GM23338 (cell line): ENCODE measurements at regions not wholly inside any gene's neighbourhood (a gene's known extent, or its start where the extent isn't known, plus 50 kb on each side); places are given as distances from the start of the nearest gene placed in this dataset.

Experiments used
- ATAC-seq: fragments of 200-7000 bp; cut with Tn5 transposase; 3 replicates; pipeline ENCODE4 v1.9.1; 2020
- DNase-seq: peaks from one replicate; pipeline ENCODE4 v3.0.0-alpha.2; 2015; ENCODE audit warnings: low spot score
- H2AFZ ChIP-seq: fragments of 200-600 bp; sonication (generic); 2 replicates; pipeline ENCODE4 v1.8.0; 2016; ENCODE audit warnings: antibody characterized with exemption, mild to moderate bottlenecking, moderate library complexity
- H3F3A ChIP-seq: fragments of 200-600 bp; sonication (generic); replicated peaks from 2 replicates; pipeline ENCODE4 v1.8.0; 2017; ENCODE audit warnings: antibody characterized with exemption, mixed run types, low read depth
- H3K27ac ChIP-seq: fragments of 200-600 bp; sonication (generic); 2 replicates; pipeline ENCODE4 v1.6.1; 2016; ENCODE audit warnings: low read depth
- H3K27me3 ChIP-seq: fragments of 200-600 bp; sonication (generic); 2 replicates; pipeline ENCODE4 v1.8.0; 2016; ENCODE audit warnings: mild to moderate bottlenecking, mixed run types, moderate library complexity; ENCODE audit not compliant: insufficient read depth
- H3K36me3 ChIP-seq: fragments of 200-600 bp; sonication (generic); 2 replicates; pipeline ENCODE4 v1.8.0; 2016; ENCODE audit warnings: mild to moderate bottlenecking; ENCODE audit not compliant: insufficient read depth
- H3K4me1 ChIP-seq: fragments of 200-600 bp; sonication (generic); 2 replicates; pipeline ENCODE4 v1.8.0; 2016; ENCODE audit warnings: mild to moderate bottlenecking, moderate library complexity; ENCODE audit not compliant: insufficient read depth
- H3K4me2 ChIP-seq: fragments of 200-600 bp; sonication (generic); 2 replicates; pipeline ENCODE4 v1.7.1; 2017; ENCODE audit warnings: mixed run types
- H3K4me3 ChIP-seq: fragments of 200-600 bp; sonication (generic); 2 replicates; pipeline ENCODE4 v1.6.1; 2016; ENCODE audit warnings: mixed run types
- H3K79me2 ChIP-seq: fragments of 200-600 bp; sonication (generic); replicated peaks from 2 replicates; pipeline ENCODE4 v1.8.0; 2017; ENCODE audit warnings: mild to moderate bottlenecking; ENCODE audit not compliant: insufficient read depth
- H3K9me2 ChIP-seq: fragments of 200-600 bp; sonication (generic); 2 replicates; pipeline ENCODE4 v1.8.0; 2017; ENCODE audit not compliant: insufficient read depth
- H4K20me1 ChIP-seq: fragments of 200-600 bp; sonication (generic); replicated peaks from 2 replicates; pipeline ENCODE4 v1.8.0; 2017; ENCODE audit warnings: mild to moderate bottlenecking; ENCODE audit not compliant: insufficient read depth
- H3K27ac Mint-ChIP-seq: 2 replicates; pipeline ENCODE4 v1.8.0; 2020; ENCODE audit warnings: inconsistent platforms, mild to moderate bottlenecking, moderate library complexity, mixed read lengths
- H3K27me3 Mint-ChIP-seq: 3 replicates; pipeline ENCODE4 v1.8.0; 2022; ENCODE audit warnings: low read depth, mild to moderate bottlenecking, moderate library complexity, mixed read lengths, inconsistent platforms; ENCODE audit not compliant: insufficient read depth, poor library complexity
- H3K36me3 Mint-ChIP-seq: 3 replicates; pipeline ENCODE4 v1.8.0; 2021; ENCODE audit warnings: low read depth, mild to moderate bottlenecking, inconsistent platforms, moderate library complexity, mixed read lengths
- H3K4me1 Mint-ChIP-seq: 3 replicates; pipeline ENCODE4 v1.8.0; 2020; ENCODE audit warnings: mild to moderate bottlenecking, inconsistent platforms, mixed read lengths
- H3K4me3 Mint-ChIP-seq: 3 replicates; pipeline ENCODE4 v1.8.0; 2021; ENCODE audit warnings: moderate library complexity, mild to moderate bottlenecking, inconsistent platforms, mixed read lengths
- H3K9me3 Mint-ChIP-seq: 3 replicates; pipeline ENCODE4 v1.8.0; 2020; ENCODE audit warnings: moderate library complexity, mild to moderate bottlenecking, inconsistent platforms, mixed read lengths
- CREB1 ChIP-seq: fragments of 250-450 bp; sonication (Bioruptor Pico); IDR thresholded peaks from 2 replicates; pipeline ENCODE4 v1.5.0; 2020; ENCODE audit warnings: low read depth, mild to moderate bottlenecking, moderate library complexity
- CTCF ChIP-seq, 2 experiments: fragments of 200-600 bp in 1 of 2; sonication (generic) in 1 of 2; conservative IDR thresholded peaks; 2 replicates each; pipeline versions ENCODE4 v1.5.1 to v1.6.1; 2016 to 2017; ENCODE audit warnings: antibody characterized with exemption in 2 of 2, low read depth in 2 of 2, mild to moderate bottlenecking in 2 of 2, moderate library complexity in 1 of 2
- ETS1 ChIP-seq: IDR thresholded peaks from 2 replicates; pipeline ENCODE4 v1.6.1; 2016; ENCODE audit warnings: antibody characterized with exemption
- EZH2 ChIP-seq: fragments of 200-600 bp; sonication (generic); IDR thresholded peaks from one replicate; pipeline ENCODE4 v1.8.0; 2017; ENCODE audit warnings: antibody characterized with exemption, mild to moderate bottlenecking, low read depth; ENCODE audit not compliant: unreplicated experiment
- EZH2phosphoT487 ChIP-seq: fragments of 200-600 bp; sonication (generic); IDR thresholded peaks from one replicate; pipeline ENCODE4 v1.8.1; 2018; ENCODE audit warnings: antibody characterized with exemption; ENCODE audit not compliant: unreplicated experiment
- JUNB ChIP-seq: IDR thresholded peaks from one replicate; pipeline ENCODE4 v1.6.1; 2016; ENCODE audit warnings: antibody characterized with exemption; ENCODE audit not compliant: unreplicated experiment
- NANOG ChIP-seq: IDR thresholded peaks from 2 replicates; pipeline ENCODE4 v1.6.1; 2016; ENCODE audit warnings: antibody characterized with exemption, borderline replicate concordance
- POLR2AphosphoS5 ChIP-seq: IDR thresholded peaks from 2 replicates; pipeline ENCODE4 v1.6.1; 2016; ENCODE audit warnings: antibody characterized with exemption, low read depth
- REST ChIP-seq: IDR thresholded peaks from one replicate; pipeline ENCODE4 v1.6.1; 2018; ENCODE audit warnings: antibody characterized with exemption; ENCODE audit not compliant: unreplicated experiment
- STAT1 ChIP-seq: IDR thresholded peaks from one replicate; pipeline ENCODE4 v1.6.1; 2016; ENCODE audit warnings: antibody characterized with exemption; ENCODE audit not compliant: unreplicated experiment
- ZNF114 ChIP-seq: fragments of 250-450 bp; sonication (Bioruptor Pico); IDR thresholded peaks from 2 replicates; pipeline ENCODE4 v1.5.0; 2020; ENCODE audit warnings: mild to moderate bottlenecking, moderate library complexity
- ZNF331 ChIP-seq: fragments of 250-450 bp; sonication (Bioruptor Pico); IDR thresholded peaks from 2 replicates; pipeline ENCODE4 v1.5.0; 2020; ENCODE audit warnings: low read depth, mild to moderate bottlenecking, moderate library complexity
- ZNF462 ChIP-seq: fragments of 250-450 bp; sonication (Bioruptor Pico); IDR thresholded peaks from 2 replicates; pipeline ENCODE4 v1.5.0; 2020; ENCODE audit warnings: mild to moderate bottlenecking, moderate library complexity

- Mint-ChIP-seq H3K4me1 (no peaks in the 10 kb centered on the region), H3K36me3 (no peaks in the 10 kb centered on the region), H3K9me3 (no peaks in the 10 kb centered on the region), H3K4me3 (no peak overlapping the region), H3K27me3 (no peaks in the 10 kb centered on the region), H3K27ac (no peak overlapping the region)
- Histone ChIP-seq H3K4me2 (no peak overlapping the region), H3K27ac (no peak overlapping the region), H3K4me1 (no peaks in the 10 kb centered on the region), H3K79me2 (no peaks in the 10 kb centered on the region), H3F3A (no peaks in the 10 kb centered on the region), H4K20me1 (no peaks in the 10 kb centered on the region), H3K9me2 (no peaks in the 10 kb centered on the region; the same call in 1 of the 2 replicates), H3K36me3 (no peaks in the 10 kb centered on the region), H2AFZ (no peak overlapping the region; the same call in 1 of the 2 replicates), H3K4me3 (no peak overlapping the region), H3K27me3 (no peaks in the 10 kb centered on the region)
- DNase-seq (no peak), ATAC-seq (no peak)
- TF ChIP-seq POLR2AphosphoS5, result no peak
- no peak for TF ChIP-seq EZH2phosphoT487
- no peak for TF ChIP-seq STAT1
- no peak for TF ChIP-seq ZNF331 (CRISPR knock-in tag)
- no peak for TF ChIP-seq ETS1
- TF ChIP-seq ZNF462, result no peak
- TF ChIP-seq REST, result no peak
- TF ChIP-seq JUNB, result no peak
- no peak for TF ChIP-seq ZNF114
- no peak for TF ChIP-seq NANOG
- TF ChIP-seq EZH2, result no peak
- TF ChIP-seq CTCF (conservative IDR thresholded peaks at IDR 0.05; ENCODE audit: low read depth in 2 of 2), result no peak
- no peak for TF ChIP-seq CREB1 (CRISPR knock-in tag)
Observed at GRCh38 chr6:154653385-154653784, 79.8 kb upstream of the SCAF8 start.
